Stomach smooth muscle (tissue), 2 donors: ENCODE measurements at regions not wholly inside any gene's neighbourhood (a gene's known extent, or its start where the extent isn't known, plus 50 kb on each side); places are given as distances from the start of the nearest gene placed in this dataset.

Source experiments
- H3K27ac ChIP-seq: one replicate; pipeline ENCODE4 v1.7.0; 2013; ENCODE audit warnings: mild to moderate bottlenecking, low read length, inconsistent platforms
- H3K27me3 ChIP-seq, 2 donors: one replicate each; pipeline ENCODE4 v1.7.0; 2013; ENCODE audit warnings: low read length in 2 of 2; ENCODE audit not compliant: insufficient read depth in 2 of 2, control insufficient read depth in 1 of 2
- H3K36me3 ChIP-seq, 2 donors: one replicate each; pipeline ENCODE4 v1.7.0; 2013; ENCODE audit warnings: low read length in 2 of 2; ENCODE audit not compliant: control insufficient read depth in 2 of 2, insufficient read depth in 2 of 2
- H3K4me1 ChIP-seq: one replicate; pipeline ENCODE4 v1.7.0; 2013; ENCODE audit warnings: low read length; ENCODE audit not compliant: control insufficient read depth, insufficient read depth
- H3K4me3 ChIP-seq, 2 donors: one replicate each; pipeline ENCODE4 v1.7.0; 2013; ENCODE audit warnings: low read length in 2 of 2
- H3K9ac ChIP-seq, 2 donors: one replicate each; pipeline ENCODE4 v1.7.0; 2013; ENCODE audit warnings: low read length in 2 of 2, mild to moderate bottlenecking in 1 of 2
- H3K9me3 ChIP-seq, 2 donors: one replicate each; pipeline ENCODE4 v1.7.0; 2013; ENCODE audit warnings: low read length in 2 of 2; ENCODE audit not compliant: control insufficient read depth in 2 of 2
- donor health status: healthy.
- donor health status: Pancreatic carcinoma.

GRCh38 chr4:156169011-156169410 lies 215.3 kb upstream of the CTSO start:
- H3K9ac ChIP-seq, result no peak overlapping the region
- no peak overlapping the region for H3K4me3 ChIP-seq
- no peaks in the 10 kb centered on the region for H3K4me1 ChIP-seq
- H3K36me3 ChIP-seq, result no peaks in the 10 kb centered on the region
- no peaks in the 10 kb centered on the region for H3K9me3 ChIP-seq
- H3K27ac ChIP-seq, result no peak overlapping the region
- no peaks in the 10 kb centered on the region for H3K27me3 ChIP-seq

DNA sequence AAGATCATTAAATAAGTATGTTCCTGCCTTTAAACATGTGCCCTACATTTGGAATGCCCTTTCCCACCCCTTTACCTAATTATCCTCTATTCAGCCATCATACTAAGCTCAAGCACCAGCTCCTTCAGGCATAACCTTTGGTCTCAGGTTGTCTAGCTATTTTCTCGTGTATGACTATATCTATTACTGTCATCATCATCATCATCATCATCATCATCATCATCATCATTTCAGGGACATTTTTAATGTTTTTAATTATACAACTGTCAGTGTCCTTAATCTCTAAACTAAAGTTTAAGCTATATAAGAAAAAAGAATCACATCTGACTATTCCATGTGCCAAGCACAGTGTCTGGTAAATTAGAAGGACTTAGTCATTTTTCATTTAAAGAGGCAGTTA lies 214.6 kb upstream of the CTSO start:
- Histone ChIP-seq H3K4me1 (no peaks in the 10 kb centered on the region), H3K9ac (no peak overlapping the region), H3K9me3 (no peaks in the 10 kb centered on the region), H3K36me3 (no peaks in the 10 kb centered on the region), H3K27ac (no peak overlapping the region), H3K4me3 (no peak overlapping the region), H3K27me3 (no peaks in the 10 kb centered on the region)

DNA sequence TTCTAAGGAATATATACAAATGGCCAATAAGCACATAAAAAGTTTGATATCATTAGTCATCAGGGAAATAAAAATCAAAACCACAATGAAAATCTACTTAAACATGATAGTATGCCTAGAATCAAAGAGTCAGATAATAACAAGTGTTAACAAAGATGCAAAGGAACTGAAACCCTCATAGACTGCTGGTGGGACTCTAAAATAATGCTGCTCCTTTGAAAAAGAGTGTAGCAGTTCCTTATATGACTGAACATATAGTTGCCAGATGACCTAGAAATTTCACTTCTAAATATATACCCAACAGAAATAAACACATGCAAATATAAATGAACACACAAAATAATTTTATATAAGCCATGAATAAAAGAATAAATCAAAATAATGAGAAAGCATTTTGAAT lies 205.1 kb upstream of the CTSO start:
- Histone ChIP-seq H3K9ac (no peak overlapping the region), H3K4me3 (no peak overlapping the region), H3K36me3 (no peaks in the 10 kb centered on the region), H3K4me1 (no peaks in the 10 kb centered on the region), H3K27ac (no peak overlapping the region), H3K27me3 (no peaks in the 10 kb centered on the region), H3K9me3 (no peaks in the 10 kb centered on the region)

- Histone ChIP-seq H3K4me1 (no peaks in the 10 kb centered on the region), H3K4me3 (no peak overlapping the region), H3K27me3 (no peaks in the 10 kb centered on the region), H3K9ac (no peak overlapping the region), H3K36me3 (no peaks in the 10 kb centered on the region), H3K27ac (no peak overlapping the region), H3K9me3 (no peaks in the 10 kb centered on the region)
Measured at GRCh38 chr4:156154978-156155377, 201.3 kb upstream of the CTSO start.

GRCh38 chr4:156146571-156146970 lies 192.9 kb upstream of the CTSO start:
- Histone ChIP-seq H3K4me3 (no peak overlapping the region), H3K9ac (no peak overlapping the region), H3K9me3 (no peaks in the 10 kb centered on the region), H3K27ac (peak overlapping the region; percentile 19), H3K27me3 (no peaks in the 10 kb centered on the region), H3K36me3 (no peaks in the 10 kb centered on the region), H3K4me1 (no peaks in the 10 kb centered on the region)

DNA sequence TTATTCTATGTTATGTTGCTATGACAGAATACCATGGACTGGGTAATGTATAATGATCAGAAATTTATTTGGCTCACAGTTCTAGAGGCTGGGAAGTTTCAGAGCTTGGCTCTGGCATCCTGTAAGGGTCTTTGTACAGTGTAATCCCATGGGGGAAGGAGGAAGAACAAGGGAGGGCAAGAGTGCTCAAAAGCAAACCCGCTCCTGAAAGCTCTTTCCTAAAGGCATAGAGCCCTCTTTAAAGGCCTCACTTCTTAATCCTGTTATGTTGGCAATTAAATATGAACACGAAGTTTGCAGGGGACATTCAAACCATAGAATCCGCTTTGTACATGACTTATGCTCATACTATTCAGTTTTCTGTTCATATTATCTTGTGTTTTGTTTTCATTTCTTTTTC lies 191.3 kb upstream of the CTSO start:
- H3K36me3 ChIP-seq, result no peaks in the 10 kb centered on the region
- H3K27ac ChIP-seq, result peak overlapping the region; percentile 46

DNA sequence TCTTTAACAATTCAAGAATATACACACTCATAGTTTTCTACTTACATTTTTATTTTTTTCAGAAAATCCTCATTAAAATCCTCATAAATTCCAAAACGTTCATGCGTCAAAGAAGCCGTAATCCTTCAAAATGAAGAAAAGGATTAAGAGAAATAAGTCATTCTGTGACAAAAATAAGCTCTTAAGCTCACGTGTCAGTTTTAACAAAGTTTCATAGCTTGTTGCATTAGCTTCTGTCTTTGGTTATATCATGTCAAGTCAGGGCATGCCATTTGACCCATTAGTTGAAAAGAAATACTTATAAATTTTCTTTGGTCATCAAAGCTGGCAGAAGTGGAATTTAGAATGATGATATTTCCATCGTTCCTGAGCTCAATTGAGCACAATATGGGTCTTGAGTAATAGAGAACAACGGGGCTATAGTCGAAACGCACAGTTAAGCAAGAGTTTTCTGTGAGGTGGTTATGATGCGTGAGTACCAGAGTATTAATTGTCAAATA lies 185.2 kb upstream of the CTSO start:
- no peaks in the 10 kb centered on the region for H3K27me3 ChIP-seq
- H3K9me3 ChIP-seq, result no peaks in the 10 kb centered on the region
- H3K36me3 ChIP-seq, result no peaks in the 10 kb centered on the region
- no peak overlapping the region for H3K27ac ChIP-seq
- no peak overlapping the region for H3K4me3 ChIP-seq
- H3K4me1 ChIP-seq, result peaks cover 7% of the 10 kb centered on the region
- no peak overlapping the region for H3K9ac ChIP-seq

More for the DNA sequence above, 191.3 kb upstream of the CTSO start:
- Histone ChIP-seq H3K4me3 (no peak overlapping the region), H3K4me1 (no peaks in the 10 kb centered on the region), H3K9me3 (no peaks in the 10 kb centered on the region), H3K27me3 (no peaks in the 10 kb centered on the region), H3K9ac (no peak overlapping the region)

GRCh38 chr4:156137679-156138473 lies 184.2 kb upstream of the CTSO start:
- H3K4me1 ChIP-seq, result peaks cover 7% of the 10 kb centered on the region
- H3K9ac ChIP-seq, result peak overlapping the region; percentile 12 to 29
- no peaks in the 10 kb centered on the region for H3K36me3 ChIP-seq
- H3K9me3 ChIP-seq, result no peaks in the 10 kb centered on the region
- H3K27me3 ChIP-seq, result no peaks in the 10 kb centered on the region
- no peak overlapping the region for H3K4me3 ChIP-seq
- peak overlapping the region; percentile 12 for H3K27ac ChIP-seq

- no peak overlapping the region for H3K27ac ChIP-seq
- no peak overlapping the region for H3K4me3 ChIP-seq
- H3K9me3 ChIP-seq, result no peaks in the 10 kb centered on the region
- no peaks in the 10 kb centered on the region for H3K27me3 ChIP-seq
- no peak overlapping the region for H3K9ac ChIP-seq
- no peaks in the 10 kb centered on the region for H3K36me3 ChIP-seq
- no peaks in the 10 kb centered on the region for H3K4me1 ChIP-seq
Measured at GRCh38 chr4:156132196-156132595, 178.5 kb upstream of the CTSO start.

- H3K9ac ChIP-seq, result no peak overlapping the region
- H3K27ac ChIP-seq, result no peak overlapping the region
- H3K4me3 ChIP-seq, result no peak overlapping the region
- no peaks in the 10 kb centered on the region for H3K4me1 ChIP-seq
- H3K9me3 ChIP-seq, result no peaks in the 10 kb centered on the region
- no peaks in the 10 kb centered on the region for H3K36me3 ChIP-seq
- H3K27me3 ChIP-seq, result no peaks in the 10 kb centered on the region
Measured at GRCh38 chr4:156128616-156129015, 174.9 kb upstream of the CTSO start.

- Histone ChIP-seq H3K9me3 (no peaks in the 10 kb centered on the region), H3K27ac (no peak overlapping the region), H3K36me3 (no peaks in the 10 kb centered on the region), H3K4me3 (no peak overlapping the region), H3K4me1 (peaks cover under 1% of the 10 kb centered on the region), H3K27me3 (no peaks in the 10 kb centered on the region), H3K9ac (no peak overlapping the region)
Measured at GRCh38 chr4:156118507-156119220, 165.0 kb upstream of the CTSO start.
